ENCODE measurements at regions not wholly inside any gene's neighbourhood (a gene's known extent, or its start where the extent isn't known, plus 50 kb on each side); places are given as distances from the start of the nearest gene placed in this dataset.

DNA sequence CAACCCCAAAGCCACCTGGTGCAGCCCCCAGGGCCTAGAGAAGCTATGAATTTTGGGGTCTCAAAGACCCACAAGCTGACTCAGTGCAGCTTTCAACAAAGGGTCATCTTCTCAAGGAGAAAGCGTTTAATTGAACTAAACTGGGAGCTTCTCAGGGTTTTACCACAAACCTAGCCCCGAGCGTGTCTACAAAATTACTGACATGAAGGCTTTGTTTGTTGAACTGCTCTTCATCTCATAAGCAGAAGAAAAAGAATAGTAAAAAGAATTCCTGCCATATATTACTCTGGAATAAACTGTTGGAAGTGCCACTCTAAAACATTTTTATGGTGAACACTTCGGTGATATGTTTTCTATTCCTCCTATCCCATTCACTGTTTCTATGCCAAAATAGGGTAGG, 50.8 kb upstream of the INCENP start:
- DNase-seq (ENCODE audit: low spot score): no peak

GRCh38 chr11:62071408-62071807, 52.4 kb upstream of the INCENP start:
- no peak for DNase-seq (ENCODE audit: low spot score)

GRCh38 chr11:62069986-62070919, 53.6 kb upstream of the INCENP start:
- DNase-seq (ENCODE audit: low spot score): no peak

DNA sequence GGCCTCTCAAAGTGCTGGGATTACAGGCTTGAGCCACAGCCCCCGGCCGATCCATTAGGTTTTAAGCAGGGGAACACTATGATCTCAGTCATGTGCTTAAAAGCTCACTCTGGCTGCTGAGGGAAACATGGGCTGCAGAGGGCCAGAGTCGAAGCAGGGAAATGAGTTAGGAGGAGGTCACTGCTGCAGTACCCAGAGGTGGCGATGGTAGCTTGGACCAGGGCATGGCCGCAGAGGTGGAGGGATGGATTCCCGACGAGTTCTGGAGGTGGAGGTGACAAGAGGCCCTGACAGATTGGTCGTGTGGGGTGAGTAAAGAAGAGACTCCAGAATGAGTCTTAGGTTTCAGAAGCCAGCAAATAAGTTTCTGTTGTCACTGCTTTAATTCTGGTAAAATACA, 54.4 kb upstream of the INCENP start:
- DNase-seq (ENCODE audit: low spot score): no peak

GRCh38 chr11:62068730-62069129, 55.1 kb upstream of the INCENP start:
- no peak for DNase-seq (ENCODE audit: low spot score)

- DNase-seq (ENCODE audit: low spot score): no peak
Measured at GRCh38 chr11:62067741-62068140, 56.1 kb upstream of the INCENP start.

- no peak for DNase-seq (ENCODE audit: low spot score)
Measured at GRCh38 chr11:62064221-62064620, 59.6 kb upstream of the INCENP start.

- DNase-seq (ENCODE audit: low spot score): no peak
Measured at GRCh38 chr11:62062223-62062861, 61.5 kb upstream of the INCENP start.

- DNase-seq (ENCODE audit: low spot score): no peak
Measured at GRCh38 chr11:62061356-62062222, 62.2 kb upstream of the INCENP start.

DNA sequence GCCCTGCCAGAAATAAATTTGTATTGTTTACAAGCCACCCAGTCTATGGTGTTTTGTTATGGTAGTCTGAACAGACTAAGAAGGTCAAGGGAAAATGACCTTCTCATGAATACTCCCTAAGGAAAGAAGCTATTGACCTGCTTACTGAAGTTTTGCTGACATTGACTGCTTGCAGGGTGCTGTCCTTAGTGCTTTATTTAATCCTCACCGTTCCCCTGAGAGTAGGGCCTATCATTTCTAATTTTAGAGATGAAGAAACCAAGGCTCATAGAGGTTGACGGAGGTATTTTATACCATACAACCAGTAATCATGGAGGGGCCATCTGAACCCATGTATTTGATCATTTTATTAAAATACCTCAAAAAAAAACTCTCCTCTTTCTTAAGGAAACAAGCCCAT, 66.7 kb upstream of the INCENP start:
- DNase-seq (ENCODE audit: low spot score): no peak

DNA sequence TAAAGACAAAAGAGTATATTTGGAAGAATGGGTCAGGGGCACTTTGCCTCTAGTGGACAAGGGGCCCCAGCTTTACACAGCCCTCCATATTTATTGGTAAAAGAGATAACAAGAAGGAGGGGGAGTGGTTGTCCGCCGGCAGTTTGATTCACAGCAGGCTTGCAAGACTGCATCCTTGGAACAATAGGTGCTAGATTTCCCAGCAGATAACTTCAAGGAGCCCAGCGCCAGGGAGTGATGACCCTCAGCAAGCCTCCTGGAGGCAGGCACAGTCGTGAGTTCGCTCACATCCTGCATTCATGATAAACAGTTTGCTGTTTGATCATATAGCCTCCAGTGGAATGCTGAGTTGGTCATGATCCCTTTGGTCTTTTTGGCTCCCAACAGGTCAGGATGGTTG, 67.8 kb upstream of the INCENP start:
- DNase-seq (ENCODE audit: low spot score): no peak

- DNase-seq (ENCODE audit: low spot score): no peak
Measured at GRCh38 chr11:62054484-62055121, 69.2 kb upstream of the INCENP start.

DNA sequence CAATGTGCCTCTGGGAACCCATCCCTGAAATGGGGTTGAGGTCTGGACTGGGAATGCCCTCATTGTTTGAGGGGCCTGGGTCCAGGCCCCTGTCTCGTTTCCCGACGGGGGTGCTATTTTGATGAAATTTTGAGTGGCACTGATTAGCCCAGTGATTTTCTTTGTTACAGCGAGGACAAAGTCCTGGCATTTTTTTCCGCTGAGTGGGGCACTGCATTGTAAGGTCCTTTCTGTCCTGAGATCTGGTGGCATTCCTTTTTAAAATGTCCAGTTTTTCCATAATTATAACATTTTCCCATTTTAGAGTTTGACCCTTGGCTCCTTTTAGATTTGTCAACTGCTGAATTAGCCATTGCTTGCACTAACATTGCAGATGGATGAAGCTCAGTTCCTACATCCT, 69.7 kb upstream of the INCENP start:
- DNase-seq (ENCODE audit: low spot score): no peak

GRCh38 chr11:62050716-62051115, 73.1 kb upstream of the INCENP start:
- DNase-seq (ENCODE audit: low spot score): no peak

DNA sequence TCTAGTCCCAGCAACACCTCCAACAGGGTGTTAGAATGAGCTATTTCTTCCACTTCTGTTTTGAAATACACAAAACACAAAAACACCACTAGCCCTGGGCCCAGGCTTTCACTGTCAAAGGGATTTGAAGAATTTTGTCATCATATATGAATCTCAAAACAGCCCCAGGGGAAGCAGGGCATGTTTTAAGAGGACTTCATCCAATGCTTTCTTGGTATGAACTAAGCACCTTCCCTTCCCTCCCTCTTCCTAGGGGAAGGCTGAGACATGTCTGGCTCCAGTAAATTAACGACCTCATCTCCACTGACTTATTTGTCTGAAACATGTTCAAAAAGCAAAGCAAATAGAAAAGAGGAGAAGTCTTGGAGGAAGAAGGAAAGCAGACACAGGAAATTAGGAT, 75.7 kb upstream of the INCENP start:
- no peak for DNase-seq (ENCODE audit: low spot score)

DNA sequence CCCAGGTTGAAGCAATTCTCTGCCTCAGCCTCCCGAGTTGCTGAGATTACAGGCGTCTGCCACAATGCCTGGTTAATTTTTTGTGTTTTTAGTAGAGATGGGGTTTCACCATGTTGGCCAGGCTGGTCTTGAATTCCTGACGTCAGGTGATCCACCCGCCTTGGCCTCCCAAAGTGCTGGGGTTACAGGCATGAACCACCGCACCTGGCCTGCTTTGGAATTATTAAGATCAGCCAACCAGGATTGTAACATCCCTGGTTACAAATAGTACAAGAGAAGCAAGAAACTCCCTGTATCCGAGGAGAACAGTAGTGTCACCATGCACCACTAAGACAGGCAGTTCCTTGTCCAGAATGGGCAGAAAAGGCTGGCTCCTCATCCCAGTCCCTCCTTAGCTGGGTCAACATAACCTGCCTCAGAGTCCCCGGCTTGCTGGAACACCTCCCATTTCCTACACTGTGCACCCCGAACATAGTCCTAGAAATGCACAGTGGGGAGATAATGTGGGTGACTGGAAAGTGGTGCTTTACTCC, 77.2 kb upstream of the INCENP start:
- DNase-seq (ENCODE audit: low spot score): no peak

- DNase-seq (ENCODE audit: low spot score): no peak
Measured at GRCh38 chr11:62044639-62045121, 77.2 kb upstream of the FTH1 start.

DNA sequence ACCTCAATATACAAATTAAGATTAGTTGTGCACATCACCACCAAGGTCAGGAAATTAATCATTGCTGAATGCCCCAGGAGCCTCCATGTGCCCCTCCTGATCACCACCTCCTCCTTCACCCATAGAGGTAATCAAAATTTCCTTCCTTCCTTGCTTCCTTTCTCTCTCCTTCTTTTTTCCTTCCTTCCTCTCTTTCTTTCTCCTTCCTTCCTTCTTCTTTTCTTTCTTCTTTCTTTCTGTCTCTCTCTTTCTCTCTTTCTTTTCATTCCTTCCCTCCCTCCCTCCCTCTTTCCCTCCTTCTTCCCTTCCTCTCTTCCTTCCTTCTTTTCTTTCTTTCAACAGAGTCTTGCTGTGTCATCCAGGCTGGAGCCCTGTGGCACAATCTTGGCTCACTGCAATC, 67.9 kb upstream of the FTH1 start:
- no peak for DNase-seq (ENCODE audit: low spot score)

- no peak for DNase-seq (ENCODE audit: low spot score)
Measured at GRCh38 chr11:62034036-62034338, 66.6 kb upstream of the FTH1 start.

- no peak for DNase-seq (ENCODE audit: low spot score)
Measured at GRCh38 chr11:62033191-62034035, 66.0 kb upstream of the FTH1 start.
